Keratinocyte (primary cell): ENCODE measurements at regions not wholly inside any gene's neighbourhood (a gene's known extent, or its start where the extent isn't known, plus 50 kb on each side); places are given as distances from the start of the nearest gene placed in this dataset.

Experiments
- DNase-seq: peaks from one replicate; pipeline ENCODE4 v3.0.0-alpha.2; 2011; ENCODE audit warnings: low read depth, missing footprints, low spot score
- FAIRE-seq: peaks from 2 replicates; lab custom pipeline; 2011; peaks lifted over from hg19 to GRCh38; lab: Jason Lieb, UNC
- H2AFZ ChIP-seq: 2 replicates; pipeline ENCODE4 v1.6.0; 2012; ENCODE audit warnings: low read length, control low read depth, inconsistent platforms; ENCODE audit not compliant: control insufficient read depth
- H3K27ac ChIP-seq: 2 replicates; pipeline ENCODE4 v1.5.1; 2011; ENCODE audit warnings: low read length; ENCODE audit not compliant: control insufficient read depth, insufficient read depth
- H3K27me3 ChIP-seq: 3 replicates; pipeline ENCODE4 v1.6.0; 2011; ENCODE audit warnings: low read length; ENCODE audit not compliant: control insufficient read depth, insufficient read depth; ENCODE audit errors: extremely low read depth
- H3K36me3 ChIP-seq, 2 experiments: 2 replicates in 1 of 2; 3 replicates in 1 of 2; pipeline ENCODE4 v1.5.1; 2011; ENCODE audit warnings: low read length in 2 of 2, mild to moderate bottlenecking in 1 of 2; ENCODE audit not compliant: control insufficient read depth in 2 of 2, insufficient read depth in 2 of 2; ENCODE audit errors: extremely low read depth in 1 of 2
- H3K4me1 ChIP-seq: 3 replicates; pipeline ENCODE4 v1.5.1; 2011; ENCODE audit warnings: low read length; ENCODE audit not compliant: control insufficient read depth, insufficient read depth; ENCODE audit errors: extremely low read depth
- H3K4me2 ChIP-seq: 3 replicates; pipeline ENCODE4 v1.6.0; 2011; ENCODE audit warnings: low read depth, low read length; ENCODE audit not compliant: control insufficient read depth, insufficient read depth; ENCODE audit errors: extremely low read depth
- H3K4me3 ChIP-seq, 3 experiments: fragments of 200-600 bp in 1 of 3; sonication (generic) in 1 of 3; 2 replicates in 2 of 3; 3 replicates in 1 of 3; pipeline ENCODE4 v1.5.1; 2011 to 2016; ENCODE audit warnings: low read length in 3 of 3, mild to moderate bottlenecking in 3 of 3, control low read depth in 2 of 3, inconsistent platforms in 1 of 3, low read depth in 1 of 3, mixed read lengths in 1 of 3, mixed run types in 1 of 3, moderate library complexity in 1 of 3; ENCODE audit not compliant: control insufficient read depth in 2 of 3, insufficient read depth in 2 of 3; ENCODE audit errors: extremely low read depth in 1 of 3
- H3K79me2 ChIP-seq: 2 replicates; pipeline ENCODE4 v1.6.0; 2012; ENCODE audit warnings: low read length; ENCODE audit not compliant: control insufficient read depth, insufficient read depth
- H3K9ac ChIP-seq: 3 replicates; pipeline ENCODE4 v1.6.0; 2011; ENCODE audit warnings: low read length; ENCODE audit not compliant: control insufficient read depth, insufficient read depth; ENCODE audit errors: extremely low read depth
- H3K9me1 ChIP-seq: 3 replicates; pipeline ENCODE4 v1.6.0; 2011; ENCODE audit warnings: low read length; ENCODE audit not compliant: control insufficient read depth, insufficient read depth; ENCODE audit errors: extremely low read depth
- H3K9me3 ChIP-seq: 2 replicates; pipeline ENCODE4 v1.5.1; 2012; ENCODE audit warnings: low read depth, low read length; ENCODE audit not compliant: control insufficient read depth
- H4K20me1 ChIP-seq: 3 replicates; pipeline ENCODE4 v1.6.0; 2011; ENCODE audit warnings: low read length; ENCODE audit not compliant: control insufficient read depth, insufficient read depth; ENCODE audit errors: extremely low read depth
- CTCF ChIP-seq, 3 experiments: IDR thresholded peaks in 1 of 3; conservative IDR thresholded peaks in 1 of 3; optimal IDR thresholded peaks in 1 of 3; 2 replicates in 2 of 3; 3 replicates in 1 of 3; pipeline versions ENCODE3 to v1.5.1; 2011; ENCODE audit warnings: low read length in 3 of 3, mild to moderate bottlenecking in 3 of 3, moderate library complexity in 2 of 3, control low read depth in 1 of 3, inconsistent platforms in 1 of 3; ENCODE audit not compliant: insufficient read depth in 2 of 3; ENCODE audit errors: extremely low read depth in 1 of 3
- EZH2 ChIP-seq: IDR thresholded peaks from one replicate; pipeline ENCODE4 v1.6.1; 2012; ENCODE audit warnings: inconsistent platforms, mild to moderate bottlenecking, low read length, moderate library complexity
- dilution Hi-C: fragments of 300-500 bp; cut with MboI; formaldehyde crosslinking; loops from one replicate; pipeline ENCODE4 v1.7.0; 2020; ENCODE audit warnings: low sequenced_read_pairs; ENCODE audit not compliant: extremely low pct_ligation_motif_present

- Histone ChIP-seq H3K27me3 (no peaks in the 10 kb centered on the region), H3K9me3 (no peaks in the 10 kb centered on the region), H3K4me1 (no peaks in the 10 kb centered on the region), H3K9me1 (no peaks in the 10 kb centered on the region), H3K4me2 (no peak overlapping the region), H4K20me1 (no peaks in the 10 kb centered on the region), H3K4me3 (no peak overlapping the region), H3K36me3 (no peaks in the 10 kb centered on the region), H2AFZ (no peak overlapping the region), H3K27ac (no peak overlapping the region), H3K9ac (no peak overlapping the region), H3K79me2 (no peaks in the 10 kb centered on the region)
- DNase-seq = no peak
- TF ChIP-seq CTCF (optimal IDR thresholded peaks at IDR 0.05 in 1 of 3, IDR thresholded peaks at IDR 0.05 in 1 of 3, conservative IDR thresholded peaks at IDR 0.05 in 1 of 3; ENCODE audit: extremely low read depth in 1 of 3, insufficient read depth in 2 of 3, low read length in 3 of 3) (no peak), EZH2 (no peak)
- dilution Hi-C loops = no loop called here
- no peak for FAIRE-seq
These were observed 264.8 kb downstream of the GASK1B start for GRCh38 chr4:157908031-157908430.

GRCh38 chr4:157907226-157907946 is 265.4 kb downstream of the GASK1B start:
- Histone ChIP-seq H3K9me1 (no peaks in the 10 kb centered on the region), H3K9me3 (no peaks in the 10 kb centered on the region), H4K20me1 (no peaks in the 10 kb centered on the region), H3K27ac (no peak overlapping the region), H3K4me3 (no peak overlapping the region), H3K79me2 (no peaks in the 10 kb centered on the region), H3K27me3 (no peaks in the 10 kb centered on the region), H3K9ac (no peak overlapping the region), H3K4me1 (no peaks in the 10 kb centered on the region), H3K36me3 (no peaks in the 10 kb centered on the region), H3K4me2 (no peak overlapping the region), H2AFZ (no peak overlapping the region)
- DNase-seq = no peak
- dilution Hi-C loops = no loop called here
- FAIRE-seq = no peak
- TF ChIP-seq CTCF (optimal IDR thresholded peaks at IDR 0.05 in 1 of 3, IDR thresholded peaks at IDR 0.05 in 1 of 3, conservative IDR thresholded peaks at IDR 0.05 in 1 of 3; ENCODE audit: extremely low read depth in 1 of 3, insufficient read depth in 2 of 3, low read length in 3 of 3) = no peak
- no peak for TF ChIP-seq EZH2
